GM21737 (cell line): ENCODE measurements at regions not wholly inside any gene's neighbourhood (a gene's known extent, or its start where the extent isn't known, plus 50 kb on each side); places are given as distances from the start of the nearest gene placed in this dataset.
"Not testable (repeated sequence)": the region's sequence is repeated elsewhere in the genome, so short reads cannot be mapped to it uniquely, and the experiment has no call there.

Experiments
- ATAC-seq: cut with Tn5 transposase; IDR thresholded peaks from one replicate; pipeline ENCODE4 v1.9.1; 2021; ENCODE audit warnings: mild to moderate bottlenecking, moderate library complexity; ENCODE audit not compliant: unreplicated experiment

DNA sequence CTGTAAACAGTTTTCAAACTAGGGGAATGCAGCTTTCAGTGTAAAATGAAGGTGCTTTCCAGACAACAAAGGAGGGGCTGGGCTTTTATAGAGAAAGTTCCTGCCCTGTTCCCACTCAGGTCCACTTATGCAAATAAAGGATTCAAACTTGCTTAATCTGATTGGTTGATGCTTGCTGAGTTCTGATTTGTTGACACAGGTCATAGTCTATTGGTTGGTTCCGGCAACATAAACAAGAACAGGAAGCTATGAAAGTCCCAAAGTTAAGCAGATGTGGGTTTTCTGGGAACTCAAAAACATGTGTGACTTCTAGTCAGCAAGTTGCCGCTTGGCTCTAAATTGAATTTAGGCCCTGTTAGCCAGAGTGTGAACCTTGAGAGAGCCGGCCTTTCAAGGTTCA, 194.2 kb upstream of the SVIL start:
- ATAC-seq = no peak

DNA sequence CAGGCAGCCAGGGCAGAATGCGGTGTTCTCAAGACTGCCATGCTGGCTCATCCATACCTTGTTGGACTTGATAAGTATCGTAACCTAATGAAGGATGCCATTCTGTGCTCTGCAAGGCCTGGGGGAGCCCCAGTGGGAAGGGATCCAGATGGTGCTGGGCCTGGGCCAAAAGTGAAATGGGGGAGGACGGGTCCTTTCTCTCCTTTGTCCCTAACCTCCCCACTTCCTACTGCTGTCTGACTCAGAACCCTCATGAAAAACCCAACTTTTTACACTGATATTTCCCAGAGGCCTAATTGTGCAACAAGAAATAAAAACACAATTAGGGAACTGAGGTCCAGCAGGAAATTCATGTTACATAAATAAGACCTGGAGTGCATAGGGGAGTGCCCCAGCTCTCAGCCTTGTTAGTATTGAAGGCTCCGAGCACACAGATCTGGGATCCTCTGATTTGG, 193.7 kb upstream of the SVIL start:
- ATAC-seq = no peak

DNA sequence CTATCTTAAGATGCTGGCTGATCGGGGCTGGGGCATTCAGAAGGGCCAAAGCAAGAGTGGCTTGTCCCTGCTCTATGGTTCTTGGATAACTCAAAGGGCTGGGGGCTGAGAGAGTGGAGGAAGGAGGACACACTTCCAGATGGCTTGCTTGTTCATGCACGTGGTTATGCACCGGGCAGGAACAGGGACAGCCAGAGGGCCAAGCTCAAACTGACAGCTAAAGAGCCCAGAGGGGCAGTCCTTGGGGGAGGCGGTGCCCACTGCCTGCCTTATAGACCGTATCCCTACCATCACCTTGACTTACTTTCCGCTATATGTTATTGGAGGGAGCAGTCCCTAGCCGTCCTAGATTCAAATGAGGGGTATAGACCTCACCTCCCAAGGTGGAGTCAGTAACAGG, 192.7 kb upstream of the SVIL start:
- no peak for ATAC-seq

DNA sequence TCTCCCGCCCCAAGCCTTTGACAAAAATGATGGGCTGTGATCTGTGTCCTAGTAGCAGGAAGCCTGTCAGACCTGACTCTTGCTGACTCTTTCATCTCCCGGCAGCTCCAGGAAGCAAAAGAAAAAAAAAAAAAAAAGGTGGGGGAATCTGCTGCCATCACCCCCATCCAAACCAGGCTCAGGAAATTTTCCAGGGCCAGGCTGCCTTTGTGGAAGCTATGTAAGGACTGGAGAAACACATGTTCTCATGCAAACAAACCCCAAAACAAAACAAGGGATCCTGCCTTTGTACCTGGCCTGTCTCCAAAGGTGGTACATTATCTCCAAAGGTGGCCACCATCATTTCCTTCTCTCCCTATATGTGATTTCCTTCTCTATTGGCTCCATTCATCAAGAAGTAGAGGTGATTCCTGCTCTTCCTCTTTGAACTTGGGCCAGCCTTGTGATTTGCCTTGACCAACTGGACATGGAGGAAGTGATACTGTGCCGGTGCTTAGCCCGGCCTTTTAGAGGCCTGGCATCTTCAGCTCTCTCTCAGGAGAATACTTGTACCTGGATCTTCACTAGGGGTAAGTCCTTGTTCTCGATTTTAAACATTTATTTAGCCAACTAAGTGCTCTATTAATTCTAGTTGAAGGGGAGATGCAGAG, 192.2 kb upstream of the SVIL start:
- ATAC-seq = no peak

DNA sequence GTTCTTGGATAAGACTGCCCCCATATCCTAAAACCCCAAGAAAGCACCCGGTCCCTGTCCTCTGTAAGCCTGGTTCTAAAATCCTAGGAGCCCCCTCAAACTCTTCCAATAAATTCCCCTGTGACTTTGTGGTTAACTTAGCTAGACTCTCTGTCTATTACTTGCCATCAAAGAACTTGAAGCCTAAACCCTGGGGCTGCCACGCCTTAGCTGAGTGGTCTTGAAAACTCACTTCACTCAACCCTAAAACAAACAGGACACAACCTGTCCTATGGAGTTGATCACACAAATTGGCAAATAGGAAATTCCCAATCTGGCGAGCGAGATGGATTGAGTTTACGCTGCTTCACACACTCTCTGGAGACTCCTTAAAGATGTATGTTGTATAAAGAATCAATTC, 191.4 kb upstream of the SVIL start:
- no peak for ATAC-seq

DNA sequence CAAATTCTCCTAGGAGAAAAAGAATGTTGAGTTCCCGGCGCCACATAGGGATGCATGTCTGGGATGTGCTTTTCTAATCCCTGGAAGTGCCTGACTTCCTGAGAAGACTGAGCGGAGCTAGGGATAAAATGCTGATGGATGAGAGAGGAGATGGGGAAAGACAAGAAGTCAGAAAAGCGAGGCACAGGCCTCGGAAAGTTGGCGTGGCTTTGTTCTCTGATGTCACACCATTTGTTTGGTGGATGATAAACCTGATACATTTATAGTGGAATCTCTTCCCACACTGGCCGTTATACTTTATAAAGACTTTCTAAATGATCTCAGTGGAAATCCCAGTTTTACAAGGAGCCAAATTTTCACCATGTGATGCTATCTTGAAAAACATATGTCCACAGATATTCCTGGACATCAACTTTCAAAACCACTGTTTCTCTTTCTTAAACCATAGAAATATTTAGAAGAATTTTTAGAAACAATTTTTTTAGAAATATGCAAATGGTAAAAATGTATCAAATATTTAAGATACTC, 188.8 kb upstream of the SVIL start:
- ATAC-seq = no peak

DNA sequence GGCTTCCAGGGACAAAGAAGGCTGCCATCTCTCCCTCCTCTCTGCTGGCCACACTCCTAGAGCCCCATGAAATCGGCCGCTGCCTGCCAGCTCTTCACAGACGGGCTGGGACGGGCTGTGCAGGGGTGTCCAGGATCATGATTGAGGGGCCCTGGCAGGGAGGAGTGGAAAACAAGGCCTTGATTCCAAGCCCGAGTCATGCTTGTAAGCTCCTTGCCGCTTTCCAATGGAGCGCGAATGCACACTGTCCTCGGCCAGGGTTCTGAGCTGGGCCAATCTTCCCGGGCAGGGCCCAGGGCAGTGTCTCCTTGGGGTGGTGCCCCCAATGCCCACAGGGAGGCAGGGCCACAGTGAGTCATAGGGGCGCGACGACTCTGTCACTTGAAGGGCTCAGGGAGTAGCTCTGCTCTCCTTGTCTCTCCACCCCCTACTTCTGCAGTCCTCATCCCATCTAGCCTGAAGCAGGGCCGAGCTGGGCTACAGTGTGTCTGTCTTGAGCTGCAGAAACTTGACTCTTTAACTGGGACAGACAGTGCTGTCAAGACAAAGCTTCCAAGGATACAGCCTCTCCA, 186.2 kb upstream of the SVIL start:
- ATAC-seq = no peak

DNA sequence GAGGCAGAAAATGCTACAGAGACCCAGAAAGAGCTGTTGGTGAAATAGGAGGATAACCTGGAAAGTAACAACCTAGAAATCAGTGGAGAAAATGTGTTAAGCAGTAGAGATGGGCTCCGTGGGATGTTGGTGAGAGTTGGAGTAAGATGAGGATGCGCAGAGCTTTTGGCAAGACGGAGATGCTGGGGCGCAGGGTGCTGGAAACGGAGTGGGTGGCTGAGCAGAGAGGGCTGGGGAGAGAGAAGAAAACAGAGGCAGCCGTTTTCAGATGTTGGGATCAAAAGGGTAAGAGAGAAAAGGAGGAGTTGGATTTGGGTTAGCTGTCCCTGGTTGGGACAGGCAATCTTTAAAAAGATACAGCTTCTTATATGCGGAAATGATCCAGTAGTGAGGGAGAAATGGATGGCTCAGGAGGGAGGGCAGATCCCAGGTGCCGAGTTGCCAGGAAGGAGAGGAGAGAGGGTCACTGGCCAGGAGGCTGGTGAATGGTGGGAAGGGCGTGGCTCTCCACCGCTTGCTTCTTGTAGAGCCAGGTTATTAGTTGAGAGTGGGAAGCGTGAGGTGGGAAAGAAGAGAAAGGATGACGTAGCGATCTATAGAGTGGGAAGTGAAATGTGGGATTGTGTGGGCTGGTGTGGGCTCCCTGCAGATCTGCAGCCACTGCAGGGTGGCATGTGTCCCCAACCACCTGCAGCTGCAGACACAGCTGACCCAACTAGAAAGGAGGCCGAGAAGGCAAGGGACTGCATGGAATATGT, 182.2 kb upstream of the SVIL start:
- ATAC-seq = no peak

DNA sequence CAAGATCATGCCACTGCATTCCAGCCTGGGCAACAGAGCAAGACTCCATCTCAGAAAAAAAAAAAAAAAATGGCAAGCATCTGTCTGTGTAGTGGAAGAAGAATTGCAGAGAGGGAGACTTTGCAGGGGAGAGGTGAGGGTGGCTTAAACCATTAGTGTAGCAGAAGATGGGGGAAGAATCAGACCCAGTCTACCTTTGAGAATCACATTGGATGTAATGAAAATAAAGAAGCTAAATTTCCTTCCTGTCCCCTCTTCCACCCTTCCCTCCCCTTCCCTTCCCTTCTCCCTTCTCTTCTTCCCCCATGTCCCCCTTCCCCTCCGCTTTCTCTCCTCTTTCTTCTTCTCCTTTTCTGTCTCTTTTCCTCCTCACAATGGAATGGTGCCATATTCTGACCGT, 180.8 kb upstream of the SVIL start:
- no peak for ATAC-seq

DNA sequence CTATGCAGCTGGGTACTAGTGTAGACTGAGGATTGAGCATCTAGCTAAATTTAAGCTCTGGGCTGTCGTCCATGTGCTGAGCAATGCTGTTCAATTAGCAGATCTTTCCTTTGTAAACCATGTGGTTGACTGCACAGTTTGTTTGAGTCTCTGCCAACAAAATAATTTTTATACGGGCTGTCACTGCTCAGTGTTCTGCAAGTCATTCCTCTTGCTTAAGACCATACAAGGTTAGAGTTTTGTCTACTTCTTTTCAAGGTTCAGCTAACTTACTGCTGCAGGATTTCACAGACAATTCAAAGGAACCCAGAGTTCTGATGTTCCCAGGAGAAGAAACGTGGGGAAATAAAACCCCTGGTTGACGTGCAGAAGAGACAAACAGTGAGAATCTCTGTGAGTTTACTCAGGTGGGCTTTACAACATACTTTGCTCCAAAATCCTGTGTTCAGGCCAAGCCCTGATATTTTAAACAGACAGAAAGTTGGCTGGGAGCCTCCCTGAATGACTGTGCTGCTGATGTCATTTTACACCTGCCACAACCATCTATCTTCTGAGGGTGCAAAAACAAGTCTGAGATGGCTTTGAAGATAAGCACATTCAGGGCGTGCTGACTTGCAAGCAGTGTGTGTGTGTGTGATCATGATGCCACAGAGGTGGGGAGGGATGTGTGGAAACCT, 177.1 kb upstream of the SVIL start:
- no peak for ATAC-seq

DNA sequence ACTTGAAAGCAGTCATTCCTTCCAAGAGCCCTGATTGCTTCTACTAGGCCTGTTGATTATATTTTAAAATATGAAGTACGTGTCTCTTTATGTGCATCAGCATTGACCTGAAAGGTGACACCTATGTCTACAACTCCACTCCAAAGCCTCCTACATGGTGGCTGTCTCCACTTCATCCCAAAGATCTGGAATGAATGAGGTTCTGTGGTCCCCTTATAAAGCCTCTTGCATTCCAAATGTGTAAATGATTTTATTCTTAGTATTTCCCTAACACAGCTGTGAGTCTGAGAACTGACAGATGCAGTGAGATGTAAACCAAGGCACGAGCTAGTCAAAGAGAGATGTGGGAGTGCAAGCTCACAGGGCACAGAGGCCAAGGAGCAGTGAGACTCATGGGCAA, 176.0 kb upstream of the SVIL start:
- no peak for ATAC-seq

DNA sequence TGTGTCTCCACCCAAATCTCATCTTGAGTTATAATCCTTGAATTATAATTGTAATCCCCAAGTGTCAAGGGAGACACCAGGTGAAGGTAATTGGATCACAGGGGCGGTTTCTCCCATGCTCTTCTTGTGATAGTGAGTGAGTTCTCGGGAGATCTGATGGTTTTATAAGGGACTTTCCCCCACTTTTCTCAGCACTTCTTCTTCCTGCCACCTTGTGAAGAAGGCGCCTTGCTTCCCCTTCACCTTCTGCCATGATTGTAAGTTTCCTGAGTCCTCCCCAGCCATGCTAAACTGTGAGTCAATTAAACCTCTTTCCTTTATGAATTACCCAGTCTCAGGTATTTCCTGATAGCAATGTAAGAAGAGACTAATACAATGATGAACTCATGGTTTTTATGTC, 175.5 kb upstream of the SVIL start:
- not testable (repeated sequence) for ATAC-seq

DNA sequence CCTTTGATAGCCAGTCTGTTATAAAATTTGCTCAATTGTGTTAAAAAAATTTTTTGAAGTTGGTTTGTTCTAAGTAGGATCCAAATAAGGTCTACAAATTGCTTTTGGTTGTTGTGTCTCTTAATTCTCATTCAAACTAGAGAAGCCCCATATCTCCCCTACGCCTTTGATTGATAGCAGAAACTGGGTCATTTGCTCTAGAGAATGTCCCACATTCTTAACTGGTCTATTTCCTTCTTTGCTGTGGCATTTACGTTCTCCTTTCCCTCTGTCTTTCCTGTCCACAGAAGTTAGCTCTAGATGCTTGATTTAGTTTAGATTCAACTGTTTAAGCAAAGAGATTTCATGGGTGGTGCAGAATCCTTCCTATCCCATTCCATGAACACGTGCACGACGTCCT, 174.6 kb upstream of the SVIL start:
- ATAC-seq = no peak

DNA sequence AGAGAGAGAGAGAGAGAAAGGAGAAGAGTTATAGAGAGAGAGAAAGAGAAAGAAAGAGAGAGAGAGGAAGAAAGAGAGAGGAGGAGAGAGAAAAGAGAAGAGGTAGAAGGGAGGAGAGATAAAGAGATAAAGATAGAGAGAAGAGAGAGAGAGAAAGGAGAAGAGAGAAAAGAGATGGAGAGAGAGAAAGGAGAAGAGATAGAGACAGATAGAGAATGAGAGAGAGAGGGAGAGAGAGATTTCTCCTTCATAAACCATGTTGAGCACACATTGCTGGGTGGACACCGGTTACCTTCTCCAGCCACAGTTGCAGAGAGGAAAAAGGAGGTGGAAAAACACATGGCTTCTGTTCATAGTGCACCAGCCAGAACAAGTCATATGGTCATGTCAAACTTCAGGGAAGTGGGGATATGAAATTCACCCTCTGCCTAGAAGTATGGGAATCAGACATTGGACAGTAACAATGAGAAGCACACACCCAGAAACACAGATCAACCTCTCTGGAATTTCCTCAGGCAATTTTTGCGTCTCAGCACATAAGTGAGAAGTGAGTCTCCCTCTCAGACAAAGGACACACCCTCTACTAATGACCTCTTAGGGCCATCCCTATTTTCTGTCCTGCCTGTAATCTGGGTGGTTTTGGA, 172.5 kb upstream of the SVIL start:
- no peak for ATAC-seq

DNA sequence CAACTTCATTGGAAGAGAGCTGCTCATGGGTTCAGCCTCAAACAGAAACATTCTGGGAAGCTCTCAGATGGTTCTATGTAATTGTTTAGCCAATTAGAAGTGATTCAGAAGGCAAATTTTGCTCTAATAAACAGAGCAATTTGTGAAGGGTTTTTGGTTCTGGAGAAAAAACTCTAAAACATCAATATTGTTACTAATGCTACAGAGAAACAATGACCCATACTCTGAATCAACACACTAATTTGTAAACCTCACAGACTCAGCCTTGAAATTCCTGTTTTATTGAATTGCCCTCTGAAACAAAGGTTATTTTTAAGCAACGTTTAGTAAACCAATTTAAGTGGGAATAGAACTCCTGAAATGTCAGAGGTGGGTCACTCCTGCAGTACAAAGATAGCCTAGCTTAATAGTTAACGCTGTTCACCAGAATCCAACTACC, 171.6 kb upstream of the SVIL start:
- no peak for ATAC-seq

DNA sequence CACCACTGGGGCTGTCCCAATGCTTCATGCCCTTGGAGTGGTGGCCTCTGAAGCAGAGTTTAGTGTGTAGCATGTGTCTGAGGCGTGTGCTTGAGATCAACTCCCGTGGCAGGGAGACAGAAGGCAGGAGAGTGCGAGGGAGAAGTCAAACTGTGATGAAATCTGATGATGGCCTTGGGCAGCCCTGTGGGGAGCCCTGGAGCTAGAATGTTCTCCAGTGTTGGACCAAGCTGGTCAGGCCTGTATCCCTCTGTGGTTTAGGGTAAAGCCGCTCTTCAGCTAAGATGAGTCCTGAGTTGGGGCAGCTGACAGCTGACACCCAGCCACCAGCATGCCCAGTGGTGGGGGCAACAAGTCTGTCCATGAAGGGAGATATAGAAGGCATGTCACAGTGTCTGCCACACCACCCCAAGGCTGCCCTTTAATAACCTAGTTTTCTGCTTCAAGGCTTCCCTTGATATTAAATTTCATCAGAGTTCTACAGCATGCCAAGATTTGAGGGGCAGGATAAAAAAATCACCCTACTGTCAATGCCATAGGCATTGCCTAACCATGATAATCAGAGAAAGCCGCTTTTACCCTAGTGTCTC, 170.5 kb upstream of the SVIL start:
- ATAC-seq = no peak

DNA sequence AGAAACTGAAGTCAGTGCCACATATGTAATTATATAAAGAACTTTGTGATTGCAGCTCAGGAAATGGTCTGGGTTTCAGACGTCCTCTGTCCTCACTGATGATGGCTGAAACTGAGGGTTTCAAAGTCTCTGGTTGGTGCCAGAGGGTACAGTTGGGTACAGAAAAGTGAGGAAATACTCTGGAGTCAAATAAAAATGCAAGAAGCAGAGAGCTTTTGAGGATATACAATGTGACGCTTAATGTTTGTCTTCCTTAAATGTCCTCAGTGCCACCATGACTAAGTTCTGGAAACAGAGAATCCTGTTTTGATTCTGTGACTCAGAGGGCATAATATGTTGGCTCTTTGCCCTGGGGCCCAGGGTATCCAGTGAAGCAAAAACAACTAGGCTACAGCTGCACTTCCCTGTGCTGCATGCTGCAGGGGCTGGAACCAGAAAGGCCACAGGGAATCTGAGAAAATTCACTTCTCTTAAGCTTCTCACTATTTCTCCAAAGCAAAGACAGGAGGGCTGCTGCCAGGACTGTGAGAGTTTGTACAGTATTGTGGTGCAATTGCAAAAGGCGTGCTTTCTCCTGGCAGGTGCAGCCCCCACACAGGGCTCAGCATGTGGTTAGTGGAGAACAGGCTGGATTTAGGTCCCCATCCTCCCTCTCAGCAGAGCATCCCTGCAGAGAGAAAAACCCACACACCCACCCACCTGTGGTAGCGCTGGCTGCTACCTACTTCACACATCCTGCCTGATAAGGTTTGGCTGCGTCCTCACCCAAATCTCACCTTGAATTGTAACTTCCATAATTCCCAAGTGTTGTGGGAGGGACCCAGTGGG, 169.5 kb upstream of the SVIL start:
- ATAC-seq = no peak

DNA sequence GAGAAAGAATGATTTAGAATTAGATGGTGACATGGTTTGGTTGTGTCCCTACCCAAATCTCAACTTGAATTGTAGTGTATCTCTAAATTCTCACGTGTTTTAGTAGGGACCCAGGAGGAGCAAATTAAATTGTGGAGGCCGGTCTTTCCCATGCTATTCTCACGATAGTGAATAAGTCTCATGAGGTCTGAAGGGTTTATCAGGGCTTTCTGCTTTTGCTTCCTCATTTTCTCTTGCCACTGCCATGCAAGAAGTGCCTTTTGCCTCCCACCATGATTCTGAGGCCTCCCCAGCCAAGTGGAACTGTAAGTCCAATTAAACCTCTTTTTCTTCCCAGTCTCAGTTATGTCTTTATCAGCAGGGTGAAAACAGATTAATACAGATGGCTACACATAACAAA, 167.4 kb upstream of the SVIL start:
- ATAC-seq = no peak

DNA sequence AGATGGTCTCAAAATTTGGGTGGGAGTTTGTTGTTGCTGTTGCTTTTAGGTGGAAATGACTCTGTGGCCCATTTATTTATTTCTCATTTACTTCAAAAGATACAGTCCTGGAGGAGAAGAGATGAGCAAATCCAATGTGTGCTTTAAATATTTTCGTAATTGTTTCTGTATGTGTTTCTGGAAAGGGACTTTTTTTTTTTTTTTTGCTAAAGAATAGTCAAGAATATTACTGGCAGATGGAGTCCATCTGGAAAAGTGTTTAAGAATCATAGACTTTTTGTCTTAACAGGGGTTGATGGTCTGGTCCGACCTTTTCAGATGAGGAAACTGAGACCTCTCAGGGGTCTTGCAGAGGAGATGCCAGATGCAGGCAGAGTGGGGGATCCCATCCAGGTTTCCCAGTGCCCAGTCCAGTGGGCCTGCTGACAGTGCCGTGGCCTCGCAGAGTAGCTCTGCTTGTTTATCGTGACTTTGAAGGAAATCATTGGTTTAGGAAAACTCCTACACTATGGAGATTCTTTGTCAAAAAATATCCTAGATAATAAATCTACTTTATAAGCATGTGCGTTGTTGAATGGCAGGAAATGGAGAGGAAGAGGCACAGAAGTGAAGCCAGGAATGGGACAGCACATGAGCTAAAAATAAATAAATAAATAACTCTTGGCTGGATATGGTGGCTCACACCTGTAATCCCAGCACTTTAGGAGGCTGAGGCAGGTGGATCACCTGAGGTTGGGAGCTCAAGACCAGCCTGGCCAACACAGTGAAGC, 164.3 kb upstream of the SVIL start:
- no peak for ATAC-seq
